ENCODE measurements at regions not wholly inside any gene's neighbourhood (a gene's known extent, or its start where the extent isn't known, plus 50 kb on each side); places are given as distances from the start of the nearest gene placed in this dataset.

GRCh38 chr2:76009484-76009883 lies 298.8 kb upstream of the GCFC2 start:
- Histone ChIP-seq H3K4me3 (no peak overlapping the region), H3K36me3 (no peaks in the 10 kb centered on the region), H3K4me1 (no peaks in the 10 kb centered on the region), H3K27ac (no peak overlapping the region), H3K9me3 (no peaks in the 10 kb centered on the region), H3K27me3 (no peaks in the 10 kb centered on the region)
- 50 to 57% methylated on average over 2 of the region's 2 CpGs for WGBS, 2 donors
- TF ChIP-seq EP300 (IDR thresholded peaks at IDR 0.05) (no peak), CTCF (IDR thresholded peaks at IDR 0.05) (no peak), POLR2A (IDR thresholded peaks at IDR 0.05) (no peak)
- DNase-seq (ENCODE audit: low spot score in 2 of 2), result no peak

- no peaks in the 10 kb centered on the region for H3K9me3 ChIP-seq
- DNase-seq (ENCODE audit: low spot score in 2 of 2), result no peak
- no peaks in the 10 kb centered on the region for H3K27me3 ChIP-seq
- H3K27ac ChIP-seq, result no peak overlapping the region
- no peak overlapping the region for H3K4me3 ChIP-seq
- 61 to 68% methylated on average over 7 of the region's 7 CpGs for WGBS, 2 donors
- no peak for TF ChIP-seq POLR2A (IDR thresholded peaks at IDR 0.05)
- TF ChIP-seq CTCF (IDR thresholded peaks at IDR 0.05), result no peak
- no peak for TF ChIP-seq EP300 (IDR thresholded peaks at IDR 0.05)
- no peaks in the 10 kb centered on the region for H3K36me3 ChIP-seq
- no peaks in the 10 kb centered on the region for H3K4me1 ChIP-seq
Measured at GRCh38 chr2:76008001-76008702, 297.4 kb upstream of the GCFC2 start.

GRCh38 chr2:76000425-76000824 lies 289.7 kb upstream of the GCFC2 start:
- TF ChIP-seq EP300 (IDR thresholded peaks at IDR 0.05), result no peak
- no peak for TF ChIP-seq POLR2A (IDR thresholded peaks at IDR 0.05)
- TF ChIP-seq CTCF (IDR thresholded peaks at IDR 0.05), result no peak
- WGBS, 2 donors, result 55 to 80% methylated on average over 2 of the region's 2 CpGs
- Histone ChIP-seq H3K4me3 (no peak overlapping the region), H3K36me3 (no peaks in the 10 kb centered on the region), H3K27ac (no peak overlapping the region), H3K4me1 (no peaks in the 10 kb centered on the region), H3K27me3 (no peaks in the 10 kb centered on the region), H3K9me3 (peaks cover 0 to 5% (median 0%) of the 10 kb centered on the region in 4 donors)
- no peak for DNase-seq (ENCODE audit: low spot score in 2 of 2)

- 85 to 92% methylated on average over 2 of the region's 2 CpGs for WGBS, 2 donors
Measured at GRCh38 chr2:75998451-75998850, 287.7 kb upstream of the GCFC2 start.

More at GRCh38 chr2:75998451-75998850, 287.7 kb upstream of the GCFC2 start:
- Histone ChIP-seq H3K9me3 (peaks cover 0 to 22% (median 0%) of the 10 kb centered on the region in 4 donors), H3K4me3 (no peak overlapping the region), H3K36me3 (no peaks in the 10 kb centered on the region), H3K27ac (no peak overlapping the region), H3K4me1 (no peaks in the 10 kb centered on the region), H3K27me3 (no peaks in the 10 kb centered on the region)
- TF ChIP-seq POLR2A (IDR thresholded peaks at IDR 0.05), result no peak
- no peak for TF ChIP-seq EP300 (IDR thresholded peaks at IDR 0.05)
- no peak for TF ChIP-seq CTCF (IDR thresholded peaks at IDR 0.05)
- DNase-seq (ENCODE audit: low spot score in 2 of 2), result no peak
